ENCODE measurements at regions not wholly inside any gene's neighbourhood (a gene's known extent, or its start where the extent isn't known, plus 50 kb on each side); places are given as distances from the start of the nearest gene placed in this dataset.

- TF ChIP-seq TEAD4 (IDR thresholded peaks at IDR 0.05; ENCODE audit: low read depth, low read length) = no peak
- no peak for TF ChIP-seq SRF (IDR thresholded peaks at IDR 0.05; ENCODE audit: low read depth, low read length)
- no peak for TF ChIP-seq ATF2 (IDR thresholded peaks at IDR 0.05; ENCODE audit: low read length)
- TF ChIP-seq EZH2 (IDR thresholded peaks at IDR 0.05; ENCODE audit: low read depth, low read length, severe bottlenecking) = no peak
- no peak for TF ChIP-seq EP300 (IDR thresholded peaks at IDR 0.05; ENCODE audit: borderline replicate concordance in 1 of 2, low read depth in 2 of 2, low read length in 2 of 2)
- TF ChIP-seq CREB1 (IDR thresholded peaks at IDR 0.05) = no peak
Observed at GRCh38 chr1:200314085-200314750, 95.6 kb downstream of the ZNF281 start (continued).

All from H1 (cell line).